T47D (cell line): ENCODE measurements at regions not wholly inside any gene's neighbourhood (a gene's known extent, or its start where the extent isn't known, plus 50 kb on each side); places are given as distances from the start of the nearest gene placed in this dataset.
"Not testable (repeated sequence)": the region's sequence is repeated elsewhere in the genome, so short reads cannot be mapped to it uniquely, and the experiment has no call there.

Source experiments
- DNase-seq, 2 experiments: peaks; one replicate each; pipeline versions ENCODE4 v3.0.0 to v3.0.0-alpha.2; 2011 to 2012; ENCODE audit warnings: low read depth in 1 of 2, low spot score in 1 of 2
- JUND ChIP-seq: IDR thresholded peaks from 2 replicates; pipeline ENCODE4 v1.6.1; 2012; ENCODE audit warnings: low read depth
- in situ Hi-C: cut with HindIII; loops from 2 replicates; pipeline ENCODE4 v1.10.0; 2016; ENCODE audit warnings: low sequenced_read_pairs, low pct_unique_long_range_greater_than_20kb

GRCh38 chr21:13980115-13980662, 230.6 kb downstream of the LIPI start:
- in situ Hi-C loops = not testable (repeated sequence)
- peak; percentile 56 to 96 for DNase-seq

DNA sequence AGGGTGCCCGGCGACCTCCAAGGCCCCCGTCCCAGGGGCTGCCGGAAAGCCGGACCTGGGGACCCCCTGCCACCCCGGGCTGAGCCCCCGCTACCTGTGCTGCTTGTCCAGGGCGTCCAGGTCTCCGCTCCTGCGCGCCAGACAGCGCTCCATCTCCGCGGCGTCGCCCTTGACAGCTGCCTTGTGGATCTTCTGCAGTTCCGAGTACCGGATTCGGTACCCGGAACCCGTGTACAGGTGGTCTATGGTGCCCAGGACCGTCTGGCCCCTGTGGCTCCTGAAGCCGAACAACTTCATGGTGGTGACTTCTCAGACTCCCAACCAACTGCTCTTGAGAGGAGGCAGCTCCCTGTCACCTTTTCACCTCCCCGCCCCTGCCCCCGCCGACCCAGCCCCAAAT, 231.1 kb downstream of the LIPI start:
- peak; percentile 6 to 17 for DNase-seq
- in situ Hi-C loops = not testable (repeated sequence)

DNA sequence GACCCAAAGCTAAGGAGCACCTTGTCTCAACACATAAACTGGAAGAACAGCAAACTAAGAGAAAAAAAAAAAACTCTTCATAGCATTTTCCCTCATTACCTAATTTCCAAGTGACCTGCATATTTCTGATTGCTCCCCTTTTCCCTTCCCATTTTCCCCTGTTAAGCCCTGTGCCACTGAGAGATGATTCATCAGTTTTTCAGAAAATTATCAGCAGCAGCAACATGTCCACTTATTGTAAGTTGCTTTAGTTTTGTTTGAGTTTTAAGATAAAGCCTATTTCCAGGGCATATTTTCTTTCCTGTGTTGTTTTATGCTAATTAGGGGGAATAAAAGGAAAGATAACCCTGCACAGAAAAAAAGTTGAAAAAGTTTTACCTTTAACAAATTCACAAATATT, 236.2 kb downstream of the LIPI start:
- DNase-seq, in situ Hi-C loops: not testable (repeated sequence)

GRCh38 chr21:13969853-13970252, 240.9 kb downstream of the LIPI start:
- in situ Hi-C loops = not testable (repeated sequence)
- DNase-seq = peak in 1 of 2 experiments; percentile 6

- in situ Hi-C loops, DNase-seq: not testable (repeated sequence)
Observed at GRCh38 chr21:13969002-13969401, 241.8 kb downstream of the LIPI start.

DNA sequence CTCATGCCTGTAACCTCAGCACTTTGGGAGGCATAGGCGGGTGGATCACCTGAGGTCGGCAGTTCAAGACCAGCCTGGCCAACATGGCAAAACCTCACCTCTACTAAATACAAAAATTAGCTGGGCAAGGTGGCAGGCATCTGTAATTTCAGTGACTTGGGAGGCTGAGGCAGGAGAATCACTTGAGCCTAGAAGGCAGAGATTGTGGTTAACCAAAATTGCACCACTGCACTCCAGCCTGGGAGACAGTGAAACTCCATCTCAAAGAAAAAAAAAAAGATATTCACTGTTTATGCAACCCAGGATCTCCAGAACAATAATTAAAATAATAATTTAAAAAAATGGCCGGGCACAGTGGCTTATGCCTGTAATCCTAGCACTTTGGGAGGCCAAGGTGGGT, 247.5 kb downstream of the LIPI start:
- DNase-seq, in situ Hi-C loops: not testable (repeated sequence)

DNA sequence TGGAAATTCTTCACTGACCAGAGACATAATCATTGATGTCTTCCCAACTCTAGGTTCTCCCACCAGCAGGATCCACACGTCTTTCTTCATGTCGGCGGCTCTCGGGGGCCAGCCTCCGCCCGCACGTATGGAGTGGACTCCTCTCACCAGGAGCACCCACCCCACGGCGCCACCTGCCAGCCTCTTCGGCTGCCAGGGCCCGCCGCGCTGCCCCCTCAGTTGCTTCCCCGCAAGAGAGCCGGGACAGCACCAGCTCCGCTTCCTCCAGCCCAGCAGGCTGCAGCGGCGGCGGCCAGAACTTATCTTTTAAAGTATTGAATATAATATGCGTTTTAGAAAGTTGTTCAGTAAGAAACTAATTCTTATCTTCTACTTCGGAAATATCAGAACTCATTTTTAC, 273.5 kb downstream of the LIPI start:
- in situ Hi-C loops = no loop called here
- DNase-seq = no peak
- TF ChIP-seq JUND = no peak

- DNase-seq, in situ Hi-C loops: not testable (repeated sequence)
Observed at GRCh38 chr21:13936033-13936937, 274.5 kb downstream of the LIPI start.

- in situ Hi-C loops, DNase-seq: not testable (repeated sequence)
Observed at GRCh38 chr21:13935396-13936032, 275.2 kb downstream of the LIPI start.

- in situ Hi-C loops, DNase-seq: not testable (repeated sequence)
Observed at GRCh38 chr21:13934887-13935342, 275.8 kb downstream of the LIPI start.

GRCh38 chr21:13923175-13923574, 287.6 kb downstream of the LIPI start:
- DNase-seq, in situ Hi-C loops: not testable (repeated sequence)

- DNase-seq, in situ Hi-C loops: not testable (repeated sequence)
Observed at GRCh38 chr21:13921455-13921854, 289.3 kb downstream of the LIPI start.

DNA sequence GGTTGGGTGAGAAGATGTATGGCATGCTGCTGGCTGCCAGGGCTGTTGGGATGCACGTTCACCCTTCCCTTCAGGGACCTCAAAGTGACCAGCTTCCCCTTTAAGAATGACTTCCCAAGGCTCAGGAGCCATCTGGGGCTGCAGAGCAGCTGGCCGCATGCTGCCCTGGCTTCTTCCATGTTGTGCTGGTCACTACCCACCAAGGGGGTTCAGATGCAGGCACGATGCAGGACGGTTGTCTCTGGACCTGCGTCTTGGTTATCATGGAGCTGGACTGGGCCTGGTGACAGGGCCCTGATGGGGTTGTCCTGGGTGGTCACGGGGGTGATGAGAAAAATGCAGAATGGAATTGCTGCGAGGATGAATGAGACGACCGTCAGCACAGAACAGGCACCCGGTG, 297.8 kb downstream of the POTED start:
- in situ Hi-C loops, DNase-seq: not testable (repeated sequence)

GRCh38 chr21:13896596-13897247, 287.1 kb downstream of the POTED start:
- DNase-seq, in situ Hi-C loops: not testable (repeated sequence)

DNA sequence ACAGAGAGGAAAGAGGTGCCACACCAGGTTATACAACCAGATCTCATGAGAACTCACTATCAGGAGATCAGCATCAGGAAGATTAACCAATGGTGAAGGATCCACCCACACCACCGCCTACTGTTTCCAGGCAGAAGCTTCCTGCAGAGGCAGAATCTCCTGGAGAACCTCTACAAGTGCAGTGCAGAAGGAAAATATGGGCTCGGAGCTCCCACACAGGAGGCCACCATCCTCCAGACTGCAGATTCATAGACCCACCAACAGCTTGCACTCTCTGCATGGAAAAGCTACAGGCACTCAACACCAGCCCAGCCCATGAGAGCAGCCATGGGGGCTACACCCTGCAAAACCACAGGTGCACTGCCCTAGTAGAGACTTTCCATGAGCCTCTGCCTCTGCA, 284.0 kb downstream of the POTED start:
- DNase-seq, in situ Hi-C loops: not testable (repeated sequence)

DNA sequence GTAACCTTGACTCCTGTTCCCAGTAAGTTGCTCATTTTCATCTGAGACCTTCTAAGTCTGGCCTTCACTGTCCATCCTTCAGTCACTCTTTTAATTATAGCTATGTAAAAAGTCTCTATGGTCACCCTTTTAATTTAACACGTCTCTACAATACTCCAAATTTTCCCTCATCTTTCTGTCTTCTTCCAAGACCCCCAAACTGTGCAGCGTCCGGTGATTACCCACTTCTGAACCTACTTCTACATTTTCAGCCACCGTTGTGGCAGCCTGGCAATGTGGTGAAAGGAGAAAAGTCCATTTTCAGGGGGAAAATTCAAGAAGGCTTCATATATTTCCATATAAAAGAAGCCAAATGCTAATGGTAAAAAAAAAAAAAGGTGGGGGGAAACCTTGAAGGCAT, 283.4 kb downstream of the POTED start:
- in situ Hi-C loops, DNase-seq: not testable (repeated sequence)

DNA sequence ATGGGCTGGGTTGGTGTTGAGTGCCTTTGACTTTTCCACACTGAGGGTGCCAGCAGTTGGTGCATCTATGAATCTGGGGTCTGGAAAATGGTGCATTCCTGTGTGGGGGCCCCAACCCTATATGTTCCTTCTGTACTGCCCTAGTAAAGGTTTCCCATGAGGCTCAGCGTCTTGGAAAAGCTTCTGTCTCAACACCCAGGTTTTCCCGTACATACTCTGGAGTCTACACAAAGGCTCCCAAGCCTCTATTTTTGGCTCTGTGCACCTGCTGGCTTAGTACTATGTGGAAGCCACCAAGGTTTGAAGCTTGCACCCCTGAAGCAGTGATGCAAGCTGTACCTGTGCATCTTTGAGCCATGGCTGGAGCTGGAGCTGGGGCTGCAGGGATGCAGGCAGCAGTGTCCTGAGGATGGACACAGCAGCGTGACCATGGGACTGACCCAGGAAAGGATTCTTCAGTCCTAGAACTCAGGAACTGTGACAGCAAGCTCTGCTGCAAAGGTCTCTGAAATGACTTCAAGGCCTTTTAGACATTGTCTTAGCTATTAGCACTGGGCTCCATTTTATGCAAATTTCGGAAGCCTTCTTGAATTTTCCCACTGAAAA, 282.7 kb downstream of the POTED start:
- DNase-seq, in situ Hi-C loops: not testable (repeated sequence)
